H9 (cell line): ENCODE measurements at regions not wholly inside any gene's neighbourhood (a gene's known extent, or its start where the extent isn't known, plus 50 kb on each side); places are given as distances from the start of the nearest gene placed in this dataset.

Source experiments
- DNase-seq: peaks from one replicate; pipeline ENCODE4 v3.0.0-alpha.2; 2017
- H2AFZ ChIP-seq: one replicate; pipeline ENCODE4 v1.6.1; 2013; ENCODE audit warnings: mild to moderate bottlenecking, low read length, control low read depth, moderate library complexity
- H2AK5ac ChIP-seq: 2 replicates; pipeline ENCODE4 v1.6.1; 2013; ENCODE audit warnings: low read length, control low read depth, mixed read lengths; ENCODE audit not compliant: insufficient read length
- H2BK120ac ChIP-seq: one replicate; pipeline ENCODE4 v1.6.1; 2013; ENCODE audit warnings: low read depth, mild to moderate bottlenecking, low read length, control low read depth, inconsistent platforms; ENCODE audit not compliant: poor library complexity, severe bottlenecking
- H2BK12ac ChIP-seq: 2 replicates; pipeline ENCODE4 v1.6.1; 2013; ENCODE audit warnings: low read length, control low read depth, mixed read lengths, low read depth; ENCODE audit not compliant: insufficient read length
- H2BK15ac ChIP-seq: 2 replicates; pipeline ENCODE4 v1.6.1; 2013; ENCODE audit warnings: low read depth, low read length, control low read depth
- H2BK20ac ChIP-seq: one replicate; pipeline ENCODE4 v1.6.1; 2013; ENCODE audit warnings: low read depth, mild to moderate bottlenecking, low read length, control low read depth, inconsistent platforms; ENCODE audit not compliant: poor library complexity, severe bottlenecking
- H2BK5ac ChIP-seq: 2 replicates; pipeline ENCODE4 v1.6.1; 2013; ENCODE audit warnings: low read length, control low read depth, mixed read lengths; ENCODE audit not compliant: insufficient read length
- H3K14ac ChIP-seq: 2 replicates; pipeline ENCODE4 v1.6.1; 2013; ENCODE audit warnings: low read length, control low read depth; ENCODE audit not compliant: insufficient read depth
- H3K18ac ChIP-seq: 2 replicates; pipeline ENCODE4 v1.6.1; 2013; ENCODE audit warnings: low read depth, mild to moderate bottlenecking, mixed read lengths, low read length, control low read depth; ENCODE audit not compliant: insufficient read length
- H3K23ac ChIP-seq: 2 replicates; pipeline ENCODE4 v1.6.1; 2013; ENCODE audit warnings: low read length, control low read depth, mixed read lengths, low read depth; ENCODE audit not compliant: insufficient read length
- H3K23me2 ChIP-seq: 2 replicates; pipeline ENCODE4 v1.6.1; 2013; ENCODE audit warnings: low read depth, mild to moderate bottlenecking, mixed read lengths, low read length, control low read depth; ENCODE audit not compliant: insufficient read length, poor library complexity, severe bottlenecking
- H3K27ac ChIP-seq: 2 replicates; pipeline ENCODE4 v1.5.1; 2013; ENCODE audit warnings: low read length, control low read depth, mixed read lengths, low read depth; ENCODE audit not compliant: insufficient read length
- H3K27me3 ChIP-seq: 2 replicates; pipeline ENCODE4 v1.6.1; 2013; ENCODE audit warnings: low read length, control low read depth, inconsistent platforms; ENCODE audit not compliant: insufficient read depth
- H3K4ac ChIP-seq: 2 replicates; pipeline ENCODE4 v1.6.1; 2013; ENCODE audit warnings: low read depth, mild to moderate bottlenecking, control low read depth, inconsistent platforms, low read length, moderate library complexity
- H3K4me1 ChIP-seq: 2 replicates; pipeline ENCODE4 v1.6.1; 2013; ENCODE audit warnings: low read length, control low read depth, inconsistent platforms; ENCODE audit not compliant: insufficient read depth
- H3K4me2 ChIP-seq: 2 replicates; pipeline ENCODE4 v1.6.1; 2013; ENCODE audit warnings: low read length, control low read depth, mixed read lengths; ENCODE audit not compliant: insufficient read length, insufficient read depth
- H3K56ac ChIP-seq: 2 replicates; pipeline ENCODE4 v1.6.1; 2013; ENCODE audit warnings: low read depth, mild to moderate bottlenecking, mixed read lengths, low read length, control low read depth; ENCODE audit not compliant: insufficient read length
- H3K79me1 ChIP-seq: 2 replicates; pipeline ENCODE4 v1.6.1; 2013; ENCODE audit warnings: low read depth, mild to moderate bottlenecking, moderate library complexity, low read length, control low read depth, inconsistent platforms; ENCODE audit not compliant: insufficient read depth, poor library complexity, severe bottlenecking
- H3K79me2 ChIP-seq: 2 replicates; pipeline ENCODE4 v1.6.1; 2013; ENCODE audit warnings: low read length, control low read depth, inconsistent platforms; ENCODE audit not compliant: insufficient read depth
- H3K9ac ChIP-seq: 2 replicates; pipeline ENCODE4 v1.6.1; 2013; ENCODE audit warnings: low read length, control low read depth, mixed read lengths; ENCODE audit not compliant: insufficient read length; ENCODE audit errors: extremely low read depth
- H3K9me3 ChIP-seq: one replicate; pipeline ENCODE4 v1.6.1; 2013; ENCODE audit warnings: low read depth, low read length, inconsistent platforms; ENCODE audit not compliant: control insufficient read depth
- H3T11ph ChIP-seq: one replicate; pipeline ENCODE4 v1.6.1; 2013; ENCODE audit warnings: mild to moderate bottlenecking, low read length, control low read depth, inconsistent platforms
- H4K20me1 ChIP-seq: one replicate; pipeline ENCODE4 v1.6.1; 2013; ENCODE audit not compliant: control insufficient read depth, insufficient read length, insufficient read depth
- H4K5ac ChIP-seq: 2 replicates; pipeline ENCODE4 v1.6.1; 2013; ENCODE audit warnings: low read depth, mild to moderate bottlenecking, mixed read lengths, low read length, control low read depth; ENCODE audit not compliant: insufficient read length
- H4K8ac ChIP-seq: replicated peaks from 2 replicates; pipeline ENCODE4 v1.6.1; 2013; ENCODE audit warnings: low read length, control low read depth, mixed read lengths, low read depth; ENCODE audit not compliant: insufficient read length
- H4K91ac ChIP-seq: 2 replicates; pipeline ENCODE4 v1.6.1; 2013; ENCODE audit warnings: low read depth, mild to moderate bottlenecking, moderate library complexity, mixed read lengths, low read length, control low read depth; ENCODE audit not compliant: insufficient read length
- H3K27ac Mint-ChIP-seq, 3 experiments: 2 replicates in 2 of 3; 3 replicates in 1 of 3; pipeline ENCODE4 v1.8.0; 2020 to 2021; ENCODE audit warnings: mixed read lengths in 3 of 3, mild to moderate bottlenecking in 1 of 3, moderate library complexity in 1 of 3
- H3K27me3 Mint-ChIP-seq: 2 replicates; pipeline ENCODE4 v1.8.0; 2021; ENCODE audit warnings: low read depth, mild to moderate bottlenecking, moderate library complexity, mixed read lengths
- H3K36me3 Mint-ChIP-seq, 3 experiments: 2 replicates in 2 of 3; 3 replicates in 1 of 3; pipeline ENCODE4 v1.8.0; 2020 to 2021; ENCODE audit warnings: low read depth in 3 of 3, mixed read lengths in 3 of 3; ENCODE audit not compliant: insufficient read depth in 1 of 3
- H3K4me1 Mint-ChIP-seq, 2 experiments: 2 replicates each; pipeline ENCODE4 v1.8.0; 2020; ENCODE audit warnings: mixed read lengths in 2 of 2
- H3K4me3 Mint-ChIP-seq, 2 experiments: 2 replicates in 1 of 2; 3 replicates in 1 of 2; pipeline ENCODE4 v1.8.0; 2020 to 2021; ENCODE audit warnings: mild to moderate bottlenecking in 2 of 2, mixed read lengths in 2 of 2, moderate library complexity in 1 of 2
- H3K9me3 Mint-ChIP-seq, 2 experiments: 2 replicates in 1 of 2; 3 replicates in 1 of 2; pipeline ENCODE4 v1.8.0; 2020; ENCODE audit warnings: mild to moderate bottlenecking in 2 of 2, mixed read lengths in 2 of 2, moderate library complexity in 1 of 2
- CTCF ChIP-seq: fragments of 200-600 bp; sonication (generic); conservative IDR thresholded peaks from 3 replicates; pipeline ENCODE4 v1.8.0; 2021; ENCODE audit warnings: antibody characterized with exemption, mild to moderate bottlenecking
- WGBS: extraction: QIAGEN DNeasy Blood & Tissue Kit; methylation state at CpG from one replicate; pipeline ENCODE4 v1.1.7; 2013; ENCODE audit warnings: missing lambda C conversion rate, low lambda C conversion rate, mixed read lengths; ENCODE audit not compliant: insufficient read length; ENCODE audit errors: extremely low coverage; 5-methylcytosine and 5-hydroxymethylcytosine counted together

GRCh38 chr2:18644115-18644462 lies 54.7 kb upstream of the NT5C1B start:
- no peak overlapping the region for H4K91ac ChIP-seq

More at GRCh38 chr2:18644115-18644462, 54.7 kb upstream of the NT5C1B start:
- Mint-ChIP-seq H3K27me3 (peaks cover 1% of the 10 kb centered on the region; the same call in 1 of the 2 replicates), H3K27ac (peak overlapping the region; percentile 63 to 81 (median 77); a peak in 2 of 7 replicates), H3K4me3 (no peak overlapping the region; a peak in 1 of 5 replicates), H3K36me3 (no peaks in the 10 kb centered on the region; a peak in 1 of 7 replicates), H3K4me1 (peaks cover 24 to 29% of the 10 kb centered on the region in 2 experiments), H3K9me3 (peaks cover 0 to 1% of the 10 kb centered on the region in 2 experiments; a peak in 2 of 5 replicates)
- no peak for DNase-seq
- TF ChIP-seq CTCF, result no peak
- no peak overlapping the region for H2BK15ac ChIP-seq
- H4K5ac ChIP-seq, result no peak overlapping the region
- H2AK5ac ChIP-seq, result no peak overlapping the region
- no peak overlapping the region for H2BK12ac ChIP-seq
- no peaks in the 10 kb centered on the region for H3K9me3 ChIP-seq
- no peak overlapping the region for H2BK20ac ChIP-seq
- no peak overlapping the region for H3K9ac ChIP-seq
- H4K8ac ChIP-seq, result no peak overlapping the region
- WGBS, result no CpG with 5 or more reads among the region's 2 CpGs
- no peak overlapping the region for H3K27ac ChIP-seq
- H3K23me2 ChIP-seq, result no peaks in the 10 kb centered on the region
- H2AFZ ChIP-seq, result no peak overlapping the region
- no peak overlapping the region for H3T11ph ChIP-seq
- no peak overlapping the region for H3K56ac ChIP-seq
- no peaks in the 10 kb centered on the region for H4K20me1 ChIP-seq
- no peaks in the 10 kb centered on the region for H3K27me3 ChIP-seq
- no peak overlapping the region for H3K23ac ChIP-seq
- H3K14ac ChIP-seq, result no peak overlapping the region
- peaks cover 6% of the 10 kb centered on the region for H3K4me1 ChIP-seq
- H3K4ac ChIP-seq, result no peak overlapping the region
- no peak overlapping the region for H3K18ac ChIP-seq
- H3K79me2 ChIP-seq, result no peaks in the 10 kb centered on the region
- H3K4me2 ChIP-seq, result no peak overlapping the region
- H3K79me1 ChIP-seq, result no peaks in the 10 kb centered on the region
- H2BK5ac ChIP-seq, result no peak overlapping the region
- no peak overlapping the region for H2BK120ac ChIP-seq
